Stimulated activated CD8-positive, alpha-beta memory T cell treated with anti-CD3 and anti-CD28 coated beads, Interleukin-12 subunit alpha, Interleukin-12 subunit beta, amount 100 ng/mL, for 1 hour (primary cell): ENCODE measurements at regions not wholly inside any gene's neighbourhood (a gene's known extent, or its start where the extent isn't known, plus 50 kb on each side); places are given as distances from the start of the nearest gene placed in this dataset.

Experiments used
- DNase-seq: peaks from one replicate; pipeline ENCODE4 v3.0.0-alpha.2; 2020; ENCODE audit warnings: low read depth

DNA sequence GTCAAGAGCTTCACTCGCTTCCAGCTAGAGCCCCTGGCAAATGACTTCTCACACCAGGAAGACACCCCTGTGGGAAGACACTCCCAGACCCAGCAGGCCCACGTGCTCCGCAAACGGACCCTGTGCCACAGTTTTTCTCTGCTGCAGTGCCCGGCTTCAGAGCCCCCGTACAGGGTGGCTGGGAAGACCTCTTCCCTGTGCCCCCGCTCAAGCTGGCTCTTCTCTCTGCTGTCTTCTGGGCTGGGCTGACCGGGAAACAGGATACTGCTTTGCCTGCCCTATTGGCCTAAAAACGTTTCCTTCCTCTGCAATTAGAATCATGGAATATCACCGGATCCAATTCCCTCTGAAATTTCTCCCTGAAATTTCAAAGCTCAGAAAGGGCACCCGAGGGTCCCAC is 63.7 kb upstream of the CRHR1 start:
- no peak for DNase-seq

GRCh38 chr17:45722161-45722560 is 62.0 kb upstream of the CRHR1 start:
- no peak for DNase-seq

DNA sequence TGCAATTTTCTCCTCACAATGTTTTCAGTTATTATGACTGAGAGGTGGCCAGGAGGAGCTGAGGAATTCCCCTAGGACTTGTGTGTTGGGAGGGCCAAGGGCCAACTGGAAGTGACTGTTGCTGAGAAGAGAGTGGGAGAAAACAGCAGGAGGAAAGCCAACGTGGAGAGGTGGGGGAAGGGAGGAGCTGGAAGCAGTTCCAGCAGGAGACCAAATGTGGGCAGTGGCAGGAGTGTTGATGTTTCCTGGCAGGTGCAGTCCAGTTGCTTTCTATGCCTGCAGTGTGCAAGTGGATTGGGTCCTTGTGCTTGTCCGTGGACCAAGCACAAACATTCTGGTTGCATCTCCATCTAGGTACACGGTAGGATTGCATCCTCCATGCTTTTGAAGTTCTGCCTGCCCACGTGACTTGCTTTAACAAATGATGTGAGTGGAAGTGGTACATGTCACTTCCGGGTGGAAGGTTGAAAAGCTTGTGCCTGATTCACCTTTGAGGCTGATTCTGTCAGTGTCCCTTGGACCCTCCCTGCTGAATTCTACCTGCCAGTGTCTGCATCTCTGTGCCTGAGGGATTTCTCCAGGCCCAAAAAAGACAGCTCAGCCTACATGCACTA is 54.7 kb upstream of the CRHR1 start:
- no peak for DNase-seq

- DNase-seq, result no peak
Observed at GRCh38 chr17:45730192-45730591, 53.9 kb upstream of the CRHR1 start.

GRCh38 chr17:45731459-45731858 is 52.7 kb upstream of the CRHR1 start:
- no peak for DNase-seq

GRCh38 chr17:45732926-45733505 is 51.1 kb upstream of the CRHR1 start:
- DNase-seq, result no peak

GRCh38 chr17:45733781-45734180 is 50.3 kb upstream of the CRHR1 start:
- DNase-seq, result no peak
